ENCODE measurements at regions not wholly inside any gene's neighbourhood (a gene's known extent, or its start where the extent isn't known, plus 50 kb on each side); places are given as distances from the start of the nearest gene placed in this dataset.

DNA sequence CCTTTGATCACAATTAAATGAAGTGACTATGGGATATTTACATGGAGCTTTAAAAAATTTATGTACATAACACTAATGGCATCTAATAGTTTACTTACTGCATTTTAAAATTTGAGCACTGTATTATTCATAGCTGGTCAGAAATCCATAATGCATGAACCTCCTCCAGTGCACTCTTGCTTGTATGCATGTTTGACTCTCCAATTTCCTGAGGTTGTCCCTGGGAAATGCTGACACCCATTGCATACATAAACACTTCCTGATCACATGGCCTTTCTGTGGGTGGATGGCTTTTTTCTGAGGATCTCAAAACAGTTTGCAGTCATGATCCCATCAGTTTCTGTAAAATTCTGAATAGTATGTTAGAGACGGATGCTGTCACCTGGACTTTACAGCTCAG, 577.8 kb downstream of the REEP3 start:
- no peak for DNase-seq (ENCODE audit: low read depth)
- TF ChIP-seq, protein P1, sequence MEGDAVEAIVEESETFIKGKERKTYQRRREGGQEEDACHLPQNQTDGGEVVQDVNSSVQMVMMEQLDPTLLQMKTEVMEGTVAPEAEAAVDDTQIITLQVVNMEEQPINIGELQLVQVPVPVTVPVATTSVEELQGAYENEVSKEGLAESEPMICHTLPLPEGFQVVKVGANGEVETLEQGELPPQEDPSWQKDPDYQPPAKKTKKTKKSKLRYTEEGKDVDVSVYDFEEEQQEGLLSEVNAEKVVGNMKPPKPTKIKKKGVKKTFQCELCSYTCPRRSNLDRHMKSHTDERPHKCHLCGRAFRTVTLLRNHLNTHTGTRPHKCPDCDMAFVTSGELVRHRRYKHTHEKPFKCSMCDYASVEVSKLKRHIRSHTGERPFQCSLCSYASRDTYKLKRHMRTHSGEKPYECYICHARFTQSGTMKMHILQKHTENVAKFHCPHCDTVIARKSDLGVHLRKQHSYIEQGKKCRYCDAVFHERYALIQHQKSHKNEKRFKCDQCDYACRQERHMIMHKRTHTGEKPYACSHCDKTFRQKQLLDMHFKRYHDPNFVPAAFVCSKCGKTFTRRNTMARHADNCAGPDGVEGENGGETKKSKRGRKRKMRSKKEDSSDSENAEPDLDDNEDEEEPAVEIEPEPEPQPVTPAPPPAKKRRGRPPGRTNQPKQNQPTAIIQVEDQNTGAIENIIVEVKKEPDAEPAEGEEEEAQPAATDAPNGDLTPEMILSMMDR (IDR thresholded peaks at IDR 0.05; ENCODE audit: insufficient read depth, low read depth, low read length) = no peak
- H3K4me3 ChIP-seq (ENCODE audit: low read depth, low read length) = no peak overlapping the region

DNA sequence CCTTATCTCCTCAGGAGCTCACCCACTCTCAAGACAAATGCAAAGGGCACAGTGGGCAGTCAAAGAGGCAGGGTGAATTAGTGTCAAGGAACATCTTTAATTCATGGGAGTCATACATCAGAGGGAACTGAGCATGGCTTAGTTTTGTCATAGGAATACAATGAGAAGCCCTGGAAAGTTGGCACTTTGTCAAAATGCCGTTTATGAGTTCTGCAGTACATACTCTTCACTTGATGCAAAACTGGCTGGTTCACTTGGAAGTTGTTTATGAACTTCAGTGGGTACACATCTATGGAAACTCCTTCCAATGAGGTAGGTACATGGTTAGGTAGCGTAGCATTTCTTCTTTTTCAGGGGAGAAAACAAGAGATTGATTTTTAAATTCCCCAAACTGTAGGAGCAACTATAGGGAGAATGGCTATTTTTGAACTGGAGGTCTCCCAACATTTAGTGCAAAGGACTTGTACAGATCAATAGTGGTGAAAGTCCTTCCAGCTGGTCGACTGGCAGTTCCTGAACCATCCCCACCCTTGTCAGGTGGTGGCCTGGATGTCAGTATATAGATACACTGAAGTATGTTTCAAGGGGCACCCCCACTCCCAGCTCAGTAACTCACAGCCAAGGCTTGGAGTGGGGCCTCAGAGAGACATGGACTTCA, 580.5 kb downstream of the REEP3 start:
- no peak overlapping the region for H3K4me3 ChIP-seq (ENCODE audit: low read depth, low read length)
- TF ChIP-seq, protein P1 (IDR thresholded peaks at IDR 0.05; ENCODE audit: insufficient read depth, low read depth, low read length) = no peak
- DNase-seq (ENCODE audit: low read depth) = no peak

DNA sequence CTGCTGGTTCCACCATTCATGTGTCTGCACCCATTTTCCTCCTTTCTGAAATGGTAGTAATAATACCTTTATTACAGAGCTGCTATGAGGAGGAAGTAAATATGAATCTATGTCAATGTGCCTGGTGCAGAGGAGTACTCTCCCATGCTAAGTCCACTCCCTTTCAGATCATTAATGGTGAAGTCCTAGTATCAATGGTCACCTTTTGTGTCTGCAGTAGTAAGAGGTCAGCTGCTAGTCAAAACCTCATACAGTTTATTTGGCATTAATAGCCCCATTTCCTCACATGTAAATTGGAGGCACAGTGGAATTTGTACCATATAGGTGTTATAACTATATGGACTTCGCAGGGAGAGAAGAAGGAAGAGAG, 581.0 kb downstream of the REEP3 start:
- TF ChIP-seq, protein P1 (IDR thresholded peaks at IDR 0.05; ENCODE audit: insufficient read depth, low read depth, low read length) = no peak
- no peak overlapping the region for H3K4me3 ChIP-seq (ENCODE audit: low read depth, low read length)
- no peak for DNase-seq (ENCODE audit: low read depth)

DNA sequence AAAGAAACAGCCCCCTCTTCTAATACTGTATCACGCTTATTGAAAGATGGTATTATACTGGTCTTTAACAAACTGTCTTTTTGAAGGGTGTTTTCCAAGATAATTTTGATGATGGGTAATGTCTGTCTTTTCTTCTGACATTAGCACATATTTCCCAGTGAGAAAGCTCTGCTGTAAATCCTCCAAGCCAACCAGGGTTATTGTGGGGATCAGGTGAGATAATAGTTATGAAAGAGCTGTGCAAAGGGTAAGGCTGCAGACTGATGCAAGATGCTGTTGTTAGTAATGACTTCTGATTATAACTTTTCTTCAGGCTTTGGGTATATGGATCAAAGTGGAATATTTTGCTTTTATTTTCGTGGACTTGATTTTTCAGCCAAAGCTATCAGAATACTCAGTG, 581.7 kb downstream of the REEP3 start:
- TF ChIP-seq, protein P1 (IDR thresholded peaks at IDR 0.05; ENCODE audit: insufficient read depth, low read depth, low read length) = no peak
- DNase-seq (ENCODE audit: low read depth) = no peak
- H3K4me3 ChIP-seq (ENCODE audit: low read depth, low read length) = no peak overlapping the region

DNA sequence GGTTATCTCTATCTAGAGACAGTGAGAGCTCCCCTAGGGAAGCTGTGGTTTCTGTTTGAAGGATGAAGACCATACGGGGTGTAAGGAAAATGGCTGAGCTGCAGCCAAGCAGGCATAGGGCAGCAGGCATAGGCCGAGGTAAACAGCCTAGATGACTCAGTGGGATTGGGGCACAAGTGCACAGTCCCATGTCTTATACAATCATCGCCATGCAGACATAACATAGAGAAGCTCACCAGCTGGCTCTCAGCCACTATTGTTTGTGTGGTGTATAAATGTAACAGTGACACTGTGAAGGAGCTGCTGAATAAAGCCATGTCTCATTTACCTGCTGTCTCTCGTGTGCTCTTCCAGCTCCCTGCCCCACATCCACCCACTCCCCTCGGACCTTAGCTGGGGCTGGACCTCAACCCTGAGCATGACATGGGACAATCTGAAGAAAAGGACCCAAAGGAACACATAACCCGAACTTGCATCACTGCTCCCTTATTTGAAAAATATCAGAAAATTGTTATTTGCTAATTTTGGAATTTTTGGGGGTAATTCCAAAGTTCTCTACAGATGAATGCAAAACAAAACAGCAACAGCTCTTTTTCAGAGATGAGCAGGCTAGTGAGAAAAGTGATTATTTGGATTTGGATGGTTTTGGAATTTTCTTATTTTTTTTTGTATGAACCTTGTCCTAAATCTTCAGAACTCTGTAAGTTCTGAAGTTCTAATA, 582.7 kb downstream of the REEP3 start:
- TF ChIP-seq, protein P1 (IDR thresholded peaks at IDR 0.05; ENCODE audit: insufficient read depth, low read depth, low read length) = no peak
- H3K4me3 ChIP-seq (ENCODE audit: low read depth, low read length) = no peak overlapping the region
- DNase-seq (ENCODE audit: low read depth) = no peak

DNA sequence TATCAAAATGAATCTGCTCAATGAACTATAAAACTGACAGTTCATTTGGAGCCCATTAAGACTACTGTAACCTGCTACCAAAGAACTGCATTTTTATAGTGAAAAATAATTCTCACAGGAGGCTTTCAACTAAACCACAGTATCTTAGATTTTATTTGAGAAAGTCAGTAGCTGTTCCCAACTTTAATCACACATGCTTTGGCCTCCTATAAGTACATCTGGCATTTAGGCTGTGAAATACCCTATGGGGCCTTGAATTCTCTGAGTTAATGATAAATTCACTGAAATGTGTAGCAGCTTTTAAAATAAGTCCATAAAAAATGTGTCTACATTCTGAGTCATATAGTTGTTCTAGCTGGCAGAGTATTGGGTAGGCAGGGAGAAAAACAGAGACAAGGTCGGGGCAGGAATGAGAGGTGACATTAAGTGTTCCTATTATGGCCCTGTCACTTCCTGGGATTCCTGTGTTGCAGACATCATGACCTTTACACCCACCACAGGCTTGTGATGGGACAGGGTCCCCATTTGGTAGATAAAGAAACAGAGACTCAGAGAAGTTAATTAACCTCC, 588.8 kb downstream of the REEP3 start:
- DNase-seq (ENCODE audit: low read depth) = no peak
- TF ChIP-seq, protein P1 (IDR thresholded peaks at IDR 0.05; ENCODE audit: insufficient read depth, low read depth, low read length) = no peak
- no peak overlapping the region for H3K4me3 ChIP-seq (ENCODE audit: low read depth, low read length)
